ENCODE measurements at regions not wholly inside any gene's neighbourhood (a gene's known extent, or its start where the extent isn't known, plus 50 kb on each side); places are given as distances from the start of the nearest gene placed in this dataset.

GRCh38 chr6:47170617-47170947 lies 128.4 kb upstream of the ADGRF1 start:
- TF ChIP-seq CTCF (IDR thresholded peaks at IDR 0.05), result no peak
- no peak for TF ChIP-seq EP300 (IDR thresholded peaks at IDR 0.05)
